ENCODE measurements at regions not wholly inside any gene's neighbourhood (a gene's known extent, or its start where the extent isn't known, plus 50 kb on each side); places are given as distances from the start of the nearest gene placed in this dataset.

DNA sequence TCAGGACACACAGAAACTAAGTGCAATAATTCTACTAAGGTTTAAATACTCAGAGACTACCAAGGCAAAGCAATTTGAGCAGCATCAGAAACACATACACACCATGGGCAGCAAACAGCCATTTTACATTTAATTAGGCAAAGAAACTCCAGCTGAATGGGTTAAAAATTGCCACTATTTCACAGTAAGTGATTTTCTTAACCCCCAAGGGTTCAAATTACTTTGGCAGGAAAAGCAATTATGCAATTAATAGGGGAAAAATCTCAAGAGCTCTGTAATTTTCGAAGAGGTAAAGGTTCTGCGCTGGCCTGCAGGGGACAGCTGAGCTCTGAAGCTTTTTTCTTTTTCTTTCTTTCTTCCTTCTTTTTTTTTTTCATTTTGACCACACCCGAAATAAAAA, 206.2 kb upstream of the RRP15 start:
- H3K27me3 ChIP-seq (ENCODE audit: control insufficient read depth in 1 of 2, insufficient read depth in 1 of 2, low read length in 2 of 2), result no peaks in the 10 kb centered on the region
- no peak overlapping the region for H4K8ac ChIP-seq (ENCODE audit: low read length)
- no peak overlapping the region for H3K9ac ChIP-seq (ENCODE audit: low read length)
- H3K27ac ChIP-seq (ENCODE audit: low read length, poor library complexity, severe bottlenecking), result no peak overlapping the region
- no peak overlapping the region for H2BK120ac ChIP-seq (ENCODE audit: low read depth, low read length)
- H3K18ac ChIP-seq (ENCODE audit: low read depth in 1 of 2, low read length in 2 of 2), result no peak overlapping the region
- H3K4me1 ChIP-seq (ENCODE audit: control insufficient read depth, insufficient read depth, low read depth, low read length), result no peaks in the 10 kb centered on the region
- H3K4me3 ChIP-seq (ENCODE audit: insufficient read depth in 1 of 2, low read depth in 1 of 2, low read length in 2 of 2), result no peak overlapping the region
- no peak overlapping the region for H3K4ac ChIP-seq (ENCODE audit: low read depth in 1 of 2, low read length in 2 of 2)
- no peaks in the 10 kb centered on the region for H3K36me3 ChIP-seq (ENCODE audit: control insufficient read depth in 1 of 2, insufficient read depth in 2 of 2, low read depth in 1 of 2, low read length in 2 of 2)
- H4K91ac ChIP-seq (ENCODE audit: low read length), result no peak overlapping the region
- no peak overlapping the region for H2BK12ac ChIP-seq (ENCODE audit: low read length in 2 of 2)
- no peaks in the 10 kb centered on the region for H3K79me1 ChIP-seq (replicated peaks; ENCODE audit: low read length, poor library complexity, severe bottlenecking)
- no peak overlapping the region for H2AFZ ChIP-seq (ENCODE audit: low read depth, low read length)
- no CpG with 5 or more reads among the region's 3 CpGs for WGBS
- H2AK5ac ChIP-seq (ENCODE audit: low read length, severe bottlenecking), result no peak overlapping the region
- no peak overlapping the region for H2BK5ac ChIP-seq (ENCODE audit: low read depth, low read length, poor library complexity, severe bottlenecking)
- DNase-seq, result no peak
- no peaks in the 10 kb centered on the region for H3K9me3 ChIP-seq (ENCODE audit: control insufficient read depth, low read length)
- H3K14ac ChIP-seq (ENCODE audit: low read length in 2 of 2), result no peak overlapping the region
- H3K23ac ChIP-seq (ENCODE audit: low read length in 2 of 2), result no peak overlapping the region
- no peak overlapping the region for H3K4me2 ChIP-seq (ENCODE audit: low read length, poor library complexity, severe bottlenecking)
- H2BK15ac ChIP-seq (ENCODE audit: low read depth, poor library complexity, severe bottlenecking), result no peak overlapping the region

DNA sequence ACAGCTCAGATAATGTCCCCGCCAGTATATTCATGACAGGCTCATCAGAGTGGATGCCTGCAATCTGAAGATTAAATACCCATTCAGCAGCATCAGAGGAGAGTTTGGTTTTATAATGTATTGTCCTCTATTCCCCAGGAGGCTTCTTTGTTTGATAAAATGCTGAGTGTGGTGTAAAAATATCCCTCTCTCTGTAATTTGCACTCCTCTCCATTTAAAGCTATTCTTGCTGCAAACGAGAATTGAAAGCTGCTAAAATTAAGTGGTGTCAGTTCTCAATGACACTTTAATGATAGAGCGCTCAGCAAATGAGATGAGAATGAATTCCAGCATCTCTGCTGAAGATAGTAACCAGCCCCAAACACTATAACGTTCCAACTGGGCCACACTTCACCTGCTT, 205.7 kb upstream of the RRP15 start:
- Histone ChIP-seq H2BK120ac (ENCODE audit: low read depth, low read length) (no peak overlapping the region), H2BK5ac (ENCODE audit: low read depth, low read length, poor library complexity, severe bottlenecking) (no peak overlapping the region), H3K9ac (ENCODE audit: low read length) (no peak overlapping the region), H3K36me3 (ENCODE audit: control insufficient read depth in 1 of 2, insufficient read depth in 2 of 2, low read depth in 1 of 2, low read length in 2 of 2) (no peaks in the 10 kb centered on the region), H2BK12ac (ENCODE audit: low read length in 2 of 2) (no peak overlapping the region), H3K14ac (ENCODE audit: low read length in 2 of 2) (no peak overlapping the region), H2AFZ (ENCODE audit: low read depth, low read length) (no peak overlapping the region), H3K27ac (ENCODE audit: low read length, poor library complexity, severe bottlenecking) (no peak overlapping the region), H4K8ac (ENCODE audit: low read length) (no peak overlapping the region), H3K4me3 (ENCODE audit: insufficient read depth in 1 of 2, low read depth in 1 of 2, low read length in 2 of 2) (no peak overlapping the region), H3K4ac (ENCODE audit: low read depth in 1 of 2, low read length in 2 of 2) (no peak overlapping the region), H2BK15ac (ENCODE audit: low read depth, poor library complexity, severe bottlenecking) (no peak overlapping the region), H3K23ac (ENCODE audit: low read length in 2 of 2) (no peak overlapping the region), H3K27me3 (ENCODE audit: control insufficient read depth in 1 of 2, insufficient read depth in 1 of 2, low read length in 2 of 2) (no peaks in the 10 kb centered on the region), H2AK5ac (ENCODE audit: low read length, severe bottlenecking) (no peak overlapping the region), H4K91ac (ENCODE audit: low read length) (no peak overlapping the region), H3K4me1 (ENCODE audit: control insufficient read depth, insufficient read depth, low read depth, low read length) (no peaks in the 10 kb centered on the region), H3K9me3 (ENCODE audit: control insufficient read depth, low read length) (no peaks in the 10 kb centered on the region), H3K79me1 (replicated peaks; ENCODE audit: low read length, poor library complexity, severe bottlenecking) (no peaks in the 10 kb centered on the region), H3K4me2 (ENCODE audit: low read length, poor library complexity, severe bottlenecking) (no peak overlapping the region), H3K18ac (ENCODE audit: low read depth in 1 of 2, low read length in 2 of 2) (no peak overlapping the region)
- DNase-seq, result no peak
- WGBS, result 65% methylated on average over 4 of the region's 4 CpGs

- H3K27me3 ChIP-seq (ENCODE audit: control insufficient read depth in 1 of 2, insufficient read depth in 1 of 2, low read length in 2 of 2), result no peaks in the 10 kb centered on the region
- no peak overlapping the region for H3K4me3 ChIP-seq (ENCODE audit: insufficient read depth in 1 of 2, low read depth in 1 of 2, low read length in 2 of 2)
- DNase-seq, result no peak
- H2BK120ac ChIP-seq (ENCODE audit: low read depth, low read length), result no peak overlapping the region
- H2BK12ac ChIP-seq (ENCODE audit: low read length in 2 of 2), result no peak overlapping the region
- H2BK5ac ChIP-seq (ENCODE audit: low read depth, low read length, poor library complexity, severe bottlenecking), result no peak overlapping the region
- 77% methylated on average over 5 of the region's 5 CpGs for WGBS
- H4K8ac ChIP-seq (ENCODE audit: low read length), result no peak overlapping the region
- H3K23ac ChIP-seq (ENCODE audit: low read length in 2 of 2), result no peak overlapping the region
- peak overlapping the region in 1 of 2 experiments; percentile 47 for H3K14ac ChIP-seq (ENCODE audit: low read length in 2 of 2)
- H3K18ac ChIP-seq (ENCODE audit: low read depth in 1 of 2, low read length in 2 of 2), result no peak overlapping the region
- H2AK5ac ChIP-seq (ENCODE audit: low read length, severe bottlenecking), result no peak overlapping the region
- no peaks in the 10 kb centered on the region for H3K4me1 ChIP-seq (ENCODE audit: control insufficient read depth, insufficient read depth, low read depth, low read length)
- no peak overlapping the region for H3K4me2 ChIP-seq (ENCODE audit: low read length, poor library complexity, severe bottlenecking)
- no peaks in the 10 kb centered on the region for H3K9me3 ChIP-seq (ENCODE audit: control insufficient read depth, low read length)
- H3K9ac ChIP-seq (ENCODE audit: low read length), result no peak overlapping the region
- no peaks in the 10 kb centered on the region for H3K36me3 ChIP-seq (ENCODE audit: control insufficient read depth in 1 of 2, insufficient read depth in 2 of 2, low read depth in 1 of 2, low read length in 2 of 2)
- no peak overlapping the region for H3K27ac ChIP-seq (ENCODE audit: low read length, poor library complexity, severe bottlenecking)
- H2BK15ac ChIP-seq (ENCODE audit: low read depth, poor library complexity, severe bottlenecking), result no peak overlapping the region
- no peak overlapping the region for H3K4ac ChIP-seq (ENCODE audit: low read depth in 1 of 2, low read length in 2 of 2)
- H3K79me1 ChIP-seq (replicated peaks; ENCODE audit: low read length, poor library complexity, severe bottlenecking), result no peaks in the 10 kb centered on the region
- no peak overlapping the region for H2AFZ ChIP-seq (ENCODE audit: low read depth, low read length)
- H4K91ac ChIP-seq (ENCODE audit: low read length), result no peak overlapping the region
These were observed 205.3 kb upstream of the RRP15 start for GRCh38 chr1:218079820-218080219.

- no peaks in the 10 kb centered on the region for H3K27me3 ChIP-seq (ENCODE audit: control insufficient read depth in 1 of 2, insufficient read depth in 1 of 2, low read length in 2 of 2)
- H3K36me3 ChIP-seq (ENCODE audit: control insufficient read depth in 1 of 2, insufficient read depth in 2 of 2, low read depth in 1 of 2, low read length in 2 of 2), result no peaks in the 10 kb centered on the region
- no peak overlapping the region for H4K91ac ChIP-seq (ENCODE audit: low read length)
- no peak overlapping the region for H3K4me3 ChIP-seq (ENCODE audit: insufficient read depth in 1 of 2, low read depth in 1 of 2, low read length in 2 of 2)
- no peak overlapping the region for H2AK5ac ChIP-seq (ENCODE audit: low read length, severe bottlenecking)
- H3K4ac ChIP-seq (ENCODE audit: low read depth in 1 of 2, low read length in 2 of 2), result no peak overlapping the region
- 85% methylated on average over 5 of the region's 5 CpGs for WGBS
- no peaks in the 10 kb centered on the region for H3K9me3 ChIP-seq (ENCODE audit: control insufficient read depth, low read length)
- H3K4me2 ChIP-seq (ENCODE audit: low read length, poor library complexity, severe bottlenecking), result no peak overlapping the region
- H3K4me1 ChIP-seq (ENCODE audit: control insufficient read depth, insufficient read depth, low read depth, low read length), result no peaks in the 10 kb centered on the region
- no peak overlapping the region for H2AFZ ChIP-seq (ENCODE audit: low read depth, low read length)
- H2BK15ac ChIP-seq (ENCODE audit: low read depth, poor library complexity, severe bottlenecking), result no peak overlapping the region
- no peak overlapping the region for H2BK120ac ChIP-seq (ENCODE audit: low read depth, low read length)
- no peak overlapping the region for H3K23ac ChIP-seq (ENCODE audit: low read length in 2 of 2)
- no peak overlapping the region for H3K18ac ChIP-seq (ENCODE audit: low read depth in 1 of 2, low read length in 2 of 2)
- H3K27ac ChIP-seq (ENCODE audit: low read length, poor library complexity, severe bottlenecking), result no peak overlapping the region
- DNase-seq, result no peak
- H3K79me1 ChIP-seq (replicated peaks; ENCODE audit: low read length, poor library complexity, severe bottlenecking), result no peaks in the 10 kb centered on the region
- H2BK5ac ChIP-seq (ENCODE audit: low read depth, low read length, poor library complexity, severe bottlenecking), result no peak overlapping the region
- H3K14ac ChIP-seq (ENCODE audit: low read length in 2 of 2), result no peak overlapping the region
- no peak overlapping the region for H4K8ac ChIP-seq (ENCODE audit: low read length)
- no peak overlapping the region for H2BK12ac ChIP-seq (ENCODE audit: low read length in 2 of 2)
- no peak overlapping the region for H3K9ac ChIP-seq (ENCODE audit: low read length)
These were observed 204.2 kb upstream of the RRP15 start for GRCh38 chr1:218080863-218081262.

Measured in mesenchymal stem cell (in vitro differentiated cells and primary cell).